ENCODE measurements at regions not wholly inside any gene's neighbourhood (a gene's known extent, or its start where the extent isn't known, plus 50 kb on each side); places are given as distances from the start of the nearest gene placed in this dataset.

DNA sequence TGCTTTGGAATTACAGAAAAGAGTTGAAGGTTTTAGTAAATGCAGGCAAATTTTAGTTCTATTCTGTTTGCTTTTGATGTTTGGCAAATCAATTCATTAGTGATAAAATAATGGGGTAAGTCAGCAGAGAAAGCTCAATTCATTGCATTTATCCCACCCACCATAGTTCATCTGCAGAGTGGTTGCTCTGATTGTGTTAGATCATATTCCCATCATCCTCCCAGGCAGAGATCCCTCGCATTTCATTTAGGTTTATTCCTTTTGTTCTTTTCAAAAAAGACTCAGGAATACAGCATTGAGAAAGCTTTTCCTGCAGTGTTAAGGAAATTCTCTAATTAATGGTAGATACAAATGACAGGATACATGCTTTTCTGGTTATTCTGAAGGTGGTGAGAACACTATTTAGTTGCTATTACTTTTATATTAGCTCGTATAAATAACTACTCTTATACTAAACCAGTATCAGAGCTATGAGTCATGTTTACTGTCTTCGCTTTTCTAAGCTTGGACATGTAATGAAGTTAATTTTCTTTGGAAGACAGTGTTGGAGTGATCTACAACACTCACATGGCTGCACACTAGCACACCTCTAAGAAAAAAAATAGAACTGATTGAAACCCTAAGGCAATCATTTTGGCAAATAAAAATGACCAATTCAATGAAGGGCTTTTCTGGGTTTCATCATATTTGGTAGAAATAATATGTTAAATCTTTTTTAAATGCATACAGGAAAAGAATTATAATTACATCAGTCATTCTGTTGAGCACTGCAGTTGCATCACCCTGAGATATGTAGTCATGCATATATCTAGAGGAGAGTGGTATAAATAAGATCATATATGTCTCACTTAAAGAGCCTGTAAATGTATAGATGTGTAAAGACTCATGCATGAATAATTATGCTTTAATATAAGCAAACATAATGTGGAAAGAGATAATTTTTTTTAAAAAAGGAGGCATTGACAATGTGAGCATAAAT, 351.6 kb downstream of the PCDH7 start:
- TF ChIP-seq RAD21 (IDR thresholded peaks at IDR 0.05; ENCODE audit: low read depth): no peak
- TF ChIP-seq, protein P1, sequence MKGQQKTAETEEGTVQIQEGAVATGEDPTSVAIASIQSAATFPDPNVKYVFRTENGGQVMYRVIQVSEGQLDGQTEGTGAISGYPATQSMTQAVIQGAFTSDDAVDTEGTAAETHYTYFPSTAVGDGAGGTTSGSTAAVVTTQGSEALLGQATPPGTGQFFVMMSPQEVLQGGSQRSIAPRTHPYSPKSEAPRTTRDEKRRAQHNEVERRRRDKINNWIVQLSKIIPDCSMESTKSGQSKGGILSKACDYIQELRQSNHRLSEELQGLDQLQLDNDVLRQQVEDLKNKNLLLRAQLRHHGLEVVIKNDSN (IDR thresholded peaks at IDR 0.05): no peak
- TF ChIP-seq TAF1 (IDR thresholded peaks at IDR 0.05; ENCODE audit: low read depth): no peak
- TF ChIP-seq EP300 (IDR thresholded peaks at IDR 0.05; ENCODE audit: borderline replicate concordance): no peak
- TF ChIP-seq YY1 (IDR thresholded peaks at IDR 0.05; ENCODE audit: low read depth): no peak
